ENCODE measurements at regions not wholly inside any gene's neighbourhood (a gene's known extent, or its start where the extent isn't known, plus 50 kb on each side); places are given as distances from the start of the nearest gene placed in this dataset.

- TF ChIP-seq EZH2phosphoT487 (IDR thresholded peaks at IDR 0.05; ENCODE audit: low read length) (no peak), CTCF (IDR thresholded peaks at IDR 0.05; ENCODE audit: low read length) (no peak)
Observed at GRCh38 chr3:99253963-99254355, 352.5 kb upstream of the DCBLD2 start.
